ENCODE measurements at regions not wholly inside any gene's neighbourhood (a gene's known extent, or its start where the extent isn't known, plus 50 kb on each side); places are given as distances from the start of the nearest gene placed in this dataset.

DNA sequence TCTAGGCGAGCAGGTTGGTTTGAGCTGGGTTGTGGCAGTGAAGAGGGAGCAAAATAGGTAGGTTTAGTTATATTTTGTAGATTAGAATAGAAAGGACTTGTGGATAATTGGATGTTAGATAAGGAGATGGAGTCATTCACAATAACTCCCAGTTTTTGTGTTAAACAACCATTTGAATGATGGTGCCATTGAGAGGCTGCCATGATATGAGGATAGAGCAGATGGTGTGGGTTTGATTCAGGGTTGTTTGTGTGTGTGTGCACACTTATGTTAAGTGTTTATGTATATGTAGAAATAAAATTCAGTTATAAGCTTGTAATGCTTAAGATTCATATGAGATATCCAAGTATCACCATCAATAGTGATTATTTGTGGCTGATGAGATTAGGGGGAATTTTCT is 166.6 kb downstream of the NXPE2 start:
- H3K36me3 ChIP-seq, result no peaks in the 10 kb centered on the region
- DNase-seq (ENCODE audit: low spot score) (no peak), ATAC-seq (ENCODE audit: insufficient number of reproducible peaks, low FRiP score, low read depth) (no peak)
- H3K27me3 ChIP-seq (replicated peaks; ENCODE audit: insufficient read depth), result no peaks in the 10 kb centered on the region
- no peaks in the 10 kb centered on the region for H3K9me3 ChIP-seq
- TF ChIP-seq, protein P1, sequence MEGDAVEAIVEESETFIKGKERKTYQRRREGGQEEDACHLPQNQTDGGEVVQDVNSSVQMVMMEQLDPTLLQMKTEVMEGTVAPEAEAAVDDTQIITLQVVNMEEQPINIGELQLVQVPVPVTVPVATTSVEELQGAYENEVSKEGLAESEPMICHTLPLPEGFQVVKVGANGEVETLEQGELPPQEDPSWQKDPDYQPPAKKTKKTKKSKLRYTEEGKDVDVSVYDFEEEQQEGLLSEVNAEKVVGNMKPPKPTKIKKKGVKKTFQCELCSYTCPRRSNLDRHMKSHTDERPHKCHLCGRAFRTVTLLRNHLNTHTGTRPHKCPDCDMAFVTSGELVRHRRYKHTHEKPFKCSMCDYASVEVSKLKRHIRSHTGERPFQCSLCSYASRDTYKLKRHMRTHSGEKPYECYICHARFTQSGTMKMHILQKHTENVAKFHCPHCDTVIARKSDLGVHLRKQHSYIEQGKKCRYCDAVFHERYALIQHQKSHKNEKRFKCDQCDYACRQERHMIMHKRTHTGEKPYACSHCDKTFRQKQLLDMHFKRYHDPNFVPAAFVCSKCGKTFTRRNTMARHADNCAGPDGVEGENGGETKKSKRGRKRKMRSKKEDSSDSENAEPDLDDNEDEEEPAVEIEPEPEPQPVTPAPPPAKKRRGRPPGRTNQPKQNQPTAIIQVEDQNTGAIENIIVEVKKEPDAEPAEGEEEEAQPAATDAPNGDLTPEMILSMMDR (IDR thresholded peaks at IDR 0.05), result no peak
- no peak overlapping the region for H3K27ac ChIP-seq
- no peak overlapping the region for H3K4me3 ChIP-seq
- no peaks in the 10 kb centered on the region for H3K4me1 ChIP-seq (ENCODE audit: control insufficient read depth in 1 of 2, low read depth in 2 of 2)

DNA sequence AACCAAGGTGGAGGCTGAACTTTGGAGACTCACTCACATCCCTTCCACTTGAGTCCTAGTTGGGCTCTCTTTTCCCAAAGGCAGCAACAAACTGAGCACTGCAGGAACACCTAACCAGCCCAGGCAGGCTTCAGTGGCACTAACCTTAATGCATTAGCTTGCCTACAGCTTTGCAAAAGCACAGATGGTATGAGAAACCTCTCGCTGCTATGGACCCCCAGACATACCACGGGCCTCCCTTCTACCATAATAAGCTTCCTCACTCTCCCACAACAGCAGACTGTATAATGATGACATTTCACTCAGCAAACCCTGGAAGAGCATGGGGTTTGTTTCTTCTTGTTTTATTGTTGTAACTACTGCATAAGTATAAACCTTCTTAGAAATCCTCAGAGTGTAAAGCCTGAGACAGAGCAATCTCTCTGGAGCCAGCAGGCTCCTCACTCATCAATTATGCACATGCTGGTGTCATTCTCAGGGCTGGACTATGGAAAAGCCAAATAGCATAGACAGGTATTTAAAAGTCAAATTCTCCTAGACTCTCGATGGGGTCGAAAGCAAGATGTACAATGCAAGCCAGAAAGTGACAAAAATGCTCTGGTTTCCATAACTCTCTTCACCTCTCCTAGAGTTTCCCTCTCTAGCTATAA is 167.6 kb downstream of the NXPE2 start:
- ATAC-seq (ENCODE audit: insufficient number of reproducible peaks, low FRiP score, low read depth) (no peak), DNase-seq (ENCODE audit: low spot score) (no peak)
- Histone ChIP-seq H3K4me3 (no peak overlapping the region), H3K9me3 (no peaks in the 10 kb centered on the region), H3K27ac (no peak overlapping the region), H3K36me3 (no peaks in the 10 kb centered on the region), H3K27me3 (replicated peaks; ENCODE audit: insufficient read depth) (no peaks in the 10 kb centered on the region), H3K4me1 (ENCODE audit: control insufficient read depth in 1 of 2, low read depth in 2 of 2) (no peaks in the 10 kb centered on the region)
- TF ChIP-seq, protein P1 (IDR thresholded peaks at IDR 0.05), result no peak

DNA sequence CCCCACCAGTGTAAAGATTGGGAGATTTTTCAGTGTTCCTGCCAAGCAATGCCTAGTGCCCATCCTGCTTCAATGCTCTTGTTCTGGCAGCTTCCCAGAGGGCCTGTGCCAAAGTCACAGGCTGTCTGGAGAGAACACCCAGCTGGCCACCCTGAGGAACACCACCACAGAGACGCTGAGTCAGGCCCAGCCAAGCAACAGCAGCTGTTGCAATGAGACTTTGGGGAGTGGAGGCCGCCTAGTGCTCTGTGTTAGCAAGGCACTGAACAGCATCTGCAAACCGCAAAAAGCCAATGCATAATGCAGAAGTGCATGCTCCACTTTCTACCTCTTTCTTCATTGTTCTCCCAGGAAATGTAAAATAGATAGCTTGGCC is 168.1 kb downstream of the NXPE2 start:
- no peaks in the 10 kb centered on the region for H3K36me3 ChIP-seq
- no peak for DNase-seq (ENCODE audit: low spot score)
- H3K27ac ChIP-seq, result no peak overlapping the region
- H3K9me3 ChIP-seq, result no peaks in the 10 kb centered on the region
- no peaks in the 10 kb centered on the region for H3K27me3 ChIP-seq (replicated peaks; ENCODE audit: insufficient read depth)
- H3K4me1 ChIP-seq (ENCODE audit: control insufficient read depth in 1 of 2, low read depth in 2 of 2), result no peaks in the 10 kb centered on the region
- TF ChIP-seq, protein P1 (IDR thresholded peaks at IDR 0.05), result no peak
- ATAC-seq (ENCODE audit: insufficient number of reproducible peaks, low FRiP score, low read depth), result no peak
- no peak overlapping the region for H3K4me3 ChIP-seq

DNA sequence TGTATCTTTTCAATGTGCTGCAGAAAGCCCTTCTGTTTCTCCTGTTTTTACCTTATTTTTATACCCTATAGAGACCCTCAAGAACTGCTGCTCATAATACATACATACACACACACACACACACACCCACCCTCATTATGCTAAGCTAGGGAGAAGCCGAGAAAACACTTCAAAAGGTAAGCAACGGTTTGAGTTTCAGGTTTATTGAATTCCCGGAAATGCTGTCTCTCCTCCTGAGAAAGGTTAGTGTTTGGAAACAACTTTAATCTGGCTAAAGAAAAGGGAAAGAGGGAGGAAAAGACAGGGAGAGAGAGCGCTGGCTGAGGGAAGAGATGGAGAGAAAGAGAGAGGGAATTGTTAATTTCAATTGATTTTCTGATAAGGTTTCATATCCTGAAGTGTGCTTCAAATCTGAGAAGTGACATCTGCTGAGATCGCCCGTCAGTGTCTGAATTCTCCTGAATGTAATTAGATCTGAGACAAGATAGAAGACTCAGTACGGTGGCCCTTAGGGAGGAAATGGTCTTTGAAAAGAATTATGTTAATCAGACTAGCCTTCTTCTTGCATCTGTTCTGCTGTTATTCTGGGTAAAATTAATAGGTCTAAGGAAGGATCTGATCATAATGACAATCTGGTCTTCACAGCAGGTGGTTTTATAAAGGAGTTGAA is 169.1 kb downstream of the NXPE2 start:
- Histone ChIP-seq H3K4me3 (no peak overlapping the region), H3K27ac (no peak overlapping the region), H3K4me1 (ENCODE audit: control insufficient read depth in 1 of 2, low read depth in 2 of 2) (no peaks in the 10 kb centered on the region), H3K27me3 (replicated peaks; ENCODE audit: insufficient read depth) (no peaks in the 10 kb centered on the region), H3K9me3 (no peaks in the 10 kb centered on the region), H3K36me3 (no peaks in the 10 kb centered on the region)
- ATAC-seq (ENCODE audit: insufficient number of reproducible peaks, low FRiP score, low read depth), result no peak
- no peak for DNase-seq (ENCODE audit: low spot score)
- TF ChIP-seq, protein P1 (IDR thresholded peaks at IDR 0.05), result no peak

DNA sequence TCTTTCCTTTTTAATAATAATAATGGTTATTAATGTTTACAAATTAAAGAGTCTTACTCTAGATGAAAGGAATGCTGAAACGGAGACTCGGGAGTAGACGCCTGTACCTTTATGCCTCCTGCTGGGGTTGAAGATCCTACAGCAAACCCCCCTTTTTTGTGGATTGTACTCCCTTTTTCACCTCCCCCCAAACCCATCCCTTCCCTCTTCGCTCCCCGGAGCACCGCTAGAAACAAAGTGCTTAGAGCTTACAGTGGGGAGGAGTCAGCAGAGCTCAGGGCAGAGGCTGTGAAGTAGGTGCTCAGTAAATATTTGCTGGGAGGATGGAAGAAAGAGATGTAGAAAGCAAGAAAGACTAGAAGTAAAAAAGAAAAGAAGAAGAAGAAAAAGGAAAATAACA is 169.7 kb downstream of the NXPE2 start:
- H3K4me1 ChIP-seq (ENCODE audit: control insufficient read depth in 1 of 2, low read depth in 2 of 2), result no peaks in the 10 kb centered on the region
- no peaks in the 10 kb centered on the region for H3K27me3 ChIP-seq (replicated peaks; ENCODE audit: insufficient read depth)
- no peaks in the 10 kb centered on the region for H3K9me3 ChIP-seq
- H3K27ac ChIP-seq, result no peak overlapping the region
- no peak overlapping the region for H3K4me3 ChIP-seq
- ATAC-seq (ENCODE audit: insufficient number of reproducible peaks, low FRiP score, low read depth) (no peak), DNase-seq (ENCODE audit: low spot score) (no peak)
- H3K36me3 ChIP-seq, result no peaks in the 10 kb centered on the region
- TF ChIP-seq, protein P1 (IDR thresholded peaks at IDR 0.05), result no peak
